ENCODE measurements at regions not wholly inside any gene's neighbourhood (a gene's known extent, or its start where the extent isn't known, plus 50 kb on each side); places are given as distances from the start of the nearest gene placed in this dataset.

DNA sequence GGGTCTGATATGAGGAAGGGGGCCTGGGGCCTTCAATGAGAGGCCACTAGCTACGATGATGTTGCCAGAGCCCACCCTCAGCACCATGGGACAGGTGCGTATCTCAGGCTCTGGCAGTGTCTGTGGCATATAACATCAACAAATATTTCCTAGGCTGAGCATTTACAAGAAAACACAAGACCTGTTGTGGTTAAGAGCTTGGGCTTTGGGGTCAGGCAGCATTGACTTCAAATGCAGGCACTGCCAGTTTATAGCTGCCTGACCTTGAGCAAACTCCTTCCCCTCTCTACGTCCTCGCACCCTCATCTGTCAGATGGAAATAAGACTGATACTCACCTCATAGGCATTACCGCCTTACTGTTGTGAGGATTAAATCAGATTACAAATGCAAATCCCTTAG lies 156.0 kb downstream of the KATNAL1 start:
- Histone ChIP-seq H3K4me3 (ENCODE audit: low read depth in 2 of 2, low read length in 1 of 2) (no peak overlapping the region), H3F3A (replicated peaks; ENCODE audit: insufficient read depth) (no peaks in the 10 kb centered on the region), H3K9me2 (no peaks in the 10 kb centered on the region), H2AFZ (ENCODE audit: low read depth) (no peak overlapping the region), H3K27ac (ENCODE audit: low read depth in 2 of 2, low read length in 1 of 2) (no peak overlapping the region), H3K4me2 (no peak overlapping the region), H3K9ac (no peak overlapping the region), H3K36me3 (replicated peaks in 1 of 2; ENCODE audit: control insufficient read depth in 1 of 2, insufficient read depth in 2 of 2, low read length in 1 of 2) (no peaks in the 10 kb centered on the region), H3K4me1 (ENCODE audit: control insufficient read depth in 1 of 2, insufficient read depth in 2 of 2, low read depth in 1 of 2, low read length in 1 of 2) (peaks cover 0 to 22% of the 10 kb centered on the region in 2 experiments; a peak in 1 of 4 replicates), H3K9me3 (no peaks in the 10 kb centered on the region), H3K79me2 (ENCODE audit: insufficient read depth) (no peaks in the 10 kb centered on the region), H3K27me3 (ENCODE audit: insufficient read depth) (no peaks in the 10 kb centered on the region), H4K20me1 (ENCODE audit: insufficient read depth) (no peaks in the 10 kb centered on the region)
- no peak for DNase-seq
- ChIA-PET CTCF (interaction anchor here (1.0 to 1.3 kb wide), 2 partner anchors 19 to 36 kb away, joined by 3 to 9 read pairs; no protein-coding TSS in a partner anchor), POLR2A (no interaction called here)
- WGBS (ENCODE audit: low lambda C conversion rate) = 82% methylated on average over 5 of the region's 5 CpGs
- TF ChIP-seq, protein P1, sequence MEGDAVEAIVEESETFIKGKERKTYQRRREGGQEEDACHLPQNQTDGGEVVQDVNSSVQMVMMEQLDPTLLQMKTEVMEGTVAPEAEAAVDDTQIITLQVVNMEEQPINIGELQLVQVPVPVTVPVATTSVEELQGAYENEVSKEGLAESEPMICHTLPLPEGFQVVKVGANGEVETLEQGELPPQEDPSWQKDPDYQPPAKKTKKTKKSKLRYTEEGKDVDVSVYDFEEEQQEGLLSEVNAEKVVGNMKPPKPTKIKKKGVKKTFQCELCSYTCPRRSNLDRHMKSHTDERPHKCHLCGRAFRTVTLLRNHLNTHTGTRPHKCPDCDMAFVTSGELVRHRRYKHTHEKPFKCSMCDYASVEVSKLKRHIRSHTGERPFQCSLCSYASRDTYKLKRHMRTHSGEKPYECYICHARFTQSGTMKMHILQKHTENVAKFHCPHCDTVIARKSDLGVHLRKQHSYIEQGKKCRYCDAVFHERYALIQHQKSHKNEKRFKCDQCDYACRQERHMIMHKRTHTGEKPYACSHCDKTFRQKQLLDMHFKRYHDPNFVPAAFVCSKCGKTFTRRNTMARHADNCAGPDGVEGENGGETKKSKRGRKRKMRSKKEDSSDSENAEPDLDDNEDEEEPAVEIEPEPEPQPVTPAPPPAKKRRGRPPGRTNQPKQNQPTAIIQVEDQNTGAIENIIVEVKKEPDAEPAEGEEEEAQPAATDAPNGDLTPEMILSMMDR (IDR thresholded peaks at IDR 0.05) = no peak
- TF ChIP-seq, protein P2, sequence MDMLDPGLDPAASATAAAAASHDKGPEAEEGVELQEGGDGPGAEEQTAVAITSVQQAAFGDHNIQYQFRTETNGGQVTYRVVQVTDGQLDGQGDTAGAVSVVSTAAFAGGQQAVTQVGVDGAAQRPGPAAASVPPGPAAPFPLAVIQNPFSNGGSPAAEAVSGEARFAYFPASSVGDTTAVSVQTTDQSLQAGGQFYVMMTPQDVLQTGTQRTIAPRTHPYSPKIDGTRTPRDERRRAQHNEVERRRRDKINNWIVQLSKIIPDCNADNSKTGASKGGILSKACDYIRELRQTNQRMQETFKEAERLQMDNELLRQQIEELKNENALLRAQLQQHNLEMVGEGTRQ (IDR thresholded peaks at IDR 0.05; ENCODE audit: borderline replicate concordance, low read depth, low read length) = no peak
- TF ChIP-seq CHD2 (IDR thresholded peaks at IDR 0.05; ENCODE audit: low read length, partially characterized antibody) (no peak), RCOR1 (IDR thresholded peaks at IDR 0.05; ENCODE audit: low read length) (no peak), FOSL2 (IDR thresholded peaks at IDR 0.05; ENCODE audit: borderline replicate concordance, low read depth) (no peak)
- TF ChIP-seq, protein P3, sequence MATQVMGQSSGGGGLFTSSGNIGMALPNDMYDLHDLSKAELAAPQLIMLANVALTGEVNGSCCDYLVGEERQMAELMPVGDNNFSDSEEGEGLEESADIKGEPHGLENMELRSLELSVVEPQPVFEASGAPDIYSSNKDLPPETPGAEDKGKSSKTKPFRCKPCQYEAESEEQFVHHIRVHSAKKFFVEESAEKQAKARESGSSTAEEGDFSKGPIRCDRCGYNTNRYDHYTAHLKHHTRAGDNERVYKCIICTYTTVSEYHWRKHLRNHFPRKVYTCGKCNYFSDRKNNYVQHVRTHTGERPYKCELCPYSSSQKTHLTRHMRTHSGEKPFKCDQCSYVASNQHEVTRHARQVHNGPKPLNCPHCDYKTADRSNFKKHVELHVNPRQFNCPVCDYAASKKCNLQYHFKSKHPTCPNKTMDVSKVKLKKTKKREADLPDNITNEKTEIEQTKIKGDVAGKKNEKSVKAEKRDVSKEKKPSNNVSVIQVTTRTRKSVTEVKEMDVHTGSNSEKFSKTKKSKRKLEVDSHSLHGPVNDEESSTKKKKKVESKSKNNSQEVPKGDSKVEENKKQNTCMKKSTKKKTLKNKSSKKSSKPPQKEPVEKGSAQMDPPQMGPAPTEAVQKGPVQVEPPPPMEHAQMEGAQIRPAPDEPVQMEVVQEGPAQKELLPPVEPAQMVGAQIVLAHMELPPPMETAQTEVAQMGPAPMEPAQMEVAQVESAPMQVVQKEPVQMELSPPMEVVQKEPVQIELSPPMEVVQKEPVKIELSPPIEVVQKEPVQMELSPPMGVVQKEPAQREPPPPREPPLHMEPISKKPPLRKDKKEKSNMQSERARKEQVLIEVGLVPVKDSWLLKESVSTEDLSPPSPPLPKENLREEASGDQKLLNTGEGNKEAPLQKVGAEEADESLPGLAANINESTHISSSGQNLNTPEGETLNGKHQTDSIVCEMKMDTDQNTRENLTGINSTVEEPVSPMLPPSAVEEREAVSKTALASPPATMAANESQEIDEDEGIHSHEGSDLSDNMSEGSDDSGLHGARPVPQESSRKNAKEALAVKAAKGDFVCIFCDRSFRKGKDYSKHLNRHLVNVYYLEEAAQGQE (IDR thresholded peaks at IDR 0.05; ENCODE audit: low read depth, low read length) = no peak

DNA sequence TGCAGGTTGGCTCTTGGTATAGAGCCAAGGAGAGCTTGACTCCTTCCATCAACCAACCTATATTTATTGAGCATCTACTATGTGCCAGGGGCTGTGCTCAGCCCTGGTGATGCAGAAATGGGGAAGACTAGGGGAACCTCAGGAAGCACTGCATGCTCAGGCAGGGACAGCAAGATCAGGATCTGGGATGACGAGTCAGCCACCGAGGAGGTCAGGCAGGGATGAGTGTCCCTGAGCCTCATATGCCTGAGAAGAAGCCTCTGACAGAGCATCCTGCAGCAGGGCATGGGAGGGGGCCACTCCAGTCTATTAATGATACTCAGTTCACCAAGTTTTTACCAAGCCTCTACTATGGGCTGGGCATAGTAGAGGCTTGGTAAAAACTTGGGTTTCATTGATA lies 158.1 kb downstream of the KATNAL1 start:
- Histone ChIP-seq H3K4me3 (ENCODE audit: low read depth in 2 of 2, low read length in 1 of 2) (no peak overlapping the region), H3F3A (replicated peaks; ENCODE audit: insufficient read depth) (no peaks in the 10 kb centered on the region), H3K9me2 (no peaks in the 10 kb centered on the region), H3K9me3 (no peaks in the 10 kb centered on the region), H3K27ac (ENCODE audit: low read depth in 2 of 2, low read length in 1 of 2) (no peak overlapping the region), H3K36me3 (replicated peaks in 1 of 2; ENCODE audit: control insufficient read depth in 1 of 2, insufficient read depth in 2 of 2, low read length in 1 of 2) (no peaks in the 10 kb centered on the region), H3K27me3 (ENCODE audit: insufficient read depth) (no peaks in the 10 kb centered on the region), H3K4me2 (no peak overlapping the region), H3K9ac (no peak overlapping the region), H3K79me2 (ENCODE audit: insufficient read depth) (no peaks in the 10 kb centered on the region), H2AFZ (ENCODE audit: low read depth) (no peak overlapping the region), H3K4me1 (ENCODE audit: control insufficient read depth in 1 of 2, insufficient read depth in 2 of 2, low read depth in 1 of 2, low read length in 1 of 2) (peaks cover 0 to 19% of the 10 kb centered on the region in 2 experiments; a peak in 1 of 4 replicates), H4K20me1 (ENCODE audit: insufficient read depth) (no peaks in the 10 kb centered on the region)
- CTCF ChIA-PET = interaction anchor here (1.4 to 2.9 kb wide), 2 partner anchors 16 to 402 kb away, joined by 3 to 13 read pairs; no protein-coding TSS in a partner anchor
- 79% methylated on average over 2 of the region's 2 CpGs for WGBS (ENCODE audit: low lambda C conversion rate)
- no peak for DNase-seq
- POLR2A ChIA-PET = no interaction called here
- TF ChIP-seq, protein P3 (IDR thresholded peaks at IDR 0.05; ENCODE audit: low read depth, low read length) = no peak
- TF ChIP-seq, protein P4, sequence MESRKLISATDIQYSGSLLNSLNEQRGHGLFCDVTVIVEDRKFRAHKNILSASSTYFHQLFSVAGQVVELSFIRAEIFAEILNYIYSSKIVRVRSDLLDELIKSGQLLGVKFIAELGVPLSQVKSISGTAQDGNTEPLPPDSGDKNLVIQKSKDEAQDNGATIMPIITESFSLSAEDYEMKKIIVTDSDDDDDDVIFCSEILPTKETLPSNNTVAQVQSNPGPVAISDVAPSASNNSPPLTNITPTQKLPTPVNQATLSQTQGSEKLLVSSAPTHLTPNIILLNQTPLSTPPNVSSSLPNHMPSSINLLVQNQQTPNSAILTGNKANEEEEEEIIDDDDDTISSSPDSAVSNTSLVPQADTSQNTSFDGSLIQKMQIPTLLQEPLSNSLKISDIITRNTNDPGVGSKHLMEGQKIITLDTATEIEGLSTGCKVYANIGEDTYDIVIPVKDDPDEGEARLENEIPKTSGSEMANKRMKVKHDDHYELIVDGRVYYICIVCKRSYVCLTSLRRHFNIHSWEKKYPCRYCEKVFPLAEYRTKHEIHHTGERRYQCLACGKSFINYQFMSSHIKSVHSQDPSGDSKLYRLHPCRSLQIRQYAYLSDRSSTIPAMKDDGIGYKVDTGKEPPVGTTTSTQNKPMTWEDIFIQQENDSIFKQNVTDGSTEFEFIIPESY (IDR thresholded peaks at IDR 0.05; ENCODE audit: borderline replicate concordance, low read depth) = no peak
- TF ChIP-seq NFIC (IDR thresholded peaks at IDR 0.05; ENCODE audit: borderline replicate concordance) (no peak), SIN3A (IDR thresholded peaks at IDR 0.05; ENCODE audit: borderline replicate concordance, low read depth, low read length) (no peak)
- TF ChIP-seq, protein P1 (IDR thresholded peaks at IDR 0.05) = no peak

Data from SK-N-SH (cell line).